Dermis blood vessel endothelial cell (primary cell): ENCODE measurements at regions not wholly inside any gene's neighbourhood (a gene's known extent, or its start where the extent isn't known, plus 50 kb on each side); places are given as distances from the start of the nearest gene placed in this dataset.

ENCODE experiments used
- DNase-seq: peaks from one replicate; pipeline ENCODE4 v3.0.0; 2010

DNA sequence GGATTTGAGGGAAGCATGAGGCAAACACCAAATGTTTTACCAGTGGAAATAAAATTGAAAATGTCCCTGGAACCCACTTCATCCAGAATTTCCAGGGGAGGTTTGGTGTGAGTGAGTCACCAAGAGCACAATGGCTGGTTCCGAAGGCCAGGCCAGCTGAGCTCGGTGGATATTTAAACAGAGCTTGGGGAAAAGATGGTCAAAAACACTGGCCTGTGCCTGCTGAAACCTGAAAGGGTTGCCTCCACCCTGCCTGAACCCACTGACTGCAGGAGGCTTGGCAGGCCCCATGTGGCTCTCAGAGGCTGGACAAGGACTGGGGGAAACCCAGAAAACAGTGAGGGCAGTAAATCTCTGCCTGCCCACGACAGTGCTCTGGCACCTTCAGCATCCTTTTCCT is 93.9 kb downstream of the TTC32 start:
- peak; percentile 19 for DNase-seq

DNA sequence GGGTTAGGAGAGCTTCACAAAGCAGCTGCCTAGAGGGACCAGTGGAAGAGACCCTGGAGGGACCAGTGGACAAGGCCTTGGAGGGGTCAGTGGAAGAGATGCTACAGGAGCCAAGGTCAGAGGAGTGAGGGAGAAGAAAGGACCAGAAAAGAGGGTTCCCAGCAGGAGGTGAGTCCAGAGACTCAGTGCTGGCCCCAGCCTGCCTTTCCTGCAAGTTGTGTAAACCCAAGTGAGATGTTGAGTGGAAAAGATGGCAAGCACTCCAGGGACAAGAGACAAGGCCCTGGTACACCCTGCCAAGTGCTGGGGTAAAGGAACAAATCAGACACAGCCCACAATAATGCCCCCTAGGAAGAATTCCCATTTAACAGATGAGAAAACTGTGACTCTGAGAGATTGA is 94.4 kb downstream of the TTC32 start:
- no peak for DNase-seq

DNA sequence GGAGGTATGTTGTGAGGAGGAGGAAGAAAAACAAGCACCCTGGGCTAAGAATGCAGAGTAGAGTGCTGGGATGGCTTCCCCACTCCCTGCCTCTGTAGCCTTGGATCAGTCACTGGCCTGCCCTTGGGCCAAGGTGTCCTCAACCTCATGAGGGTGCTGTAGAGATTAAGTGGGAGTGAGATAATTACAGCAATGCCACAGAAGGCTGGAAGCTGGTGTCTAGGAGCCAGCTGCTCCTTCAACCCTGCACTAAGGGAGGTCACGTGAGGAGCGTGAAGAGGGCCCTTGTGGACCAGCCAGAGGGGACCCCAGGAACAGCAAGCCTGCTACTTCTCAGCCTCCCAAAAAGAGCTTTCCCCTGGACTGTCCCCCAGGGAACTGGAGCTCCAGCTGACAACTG is 95.2 kb downstream of the TTC32 start:
- DNase-seq: no peak

DNA sequence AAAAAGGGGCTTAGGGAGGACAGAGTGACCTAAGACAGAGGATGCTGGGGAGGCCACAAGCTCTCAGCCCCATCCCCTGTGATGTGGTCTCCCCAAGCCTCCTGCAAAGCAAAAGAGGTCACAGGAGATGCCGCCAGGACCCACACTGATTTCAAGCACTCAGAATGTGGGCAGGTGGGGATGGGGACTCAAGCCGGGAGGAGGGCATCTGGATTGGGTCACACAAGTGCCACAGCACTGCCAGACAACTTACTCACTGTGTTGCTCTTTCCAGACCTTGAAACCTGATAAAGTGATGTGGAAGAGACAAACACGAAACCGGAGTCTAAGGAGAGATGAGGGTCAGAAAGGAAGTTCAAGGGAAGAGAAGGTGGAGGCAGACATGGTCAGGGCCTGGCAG is 95.7 kb downstream of the TTC32 start:
- no peak for DNase-seq

DNA sequence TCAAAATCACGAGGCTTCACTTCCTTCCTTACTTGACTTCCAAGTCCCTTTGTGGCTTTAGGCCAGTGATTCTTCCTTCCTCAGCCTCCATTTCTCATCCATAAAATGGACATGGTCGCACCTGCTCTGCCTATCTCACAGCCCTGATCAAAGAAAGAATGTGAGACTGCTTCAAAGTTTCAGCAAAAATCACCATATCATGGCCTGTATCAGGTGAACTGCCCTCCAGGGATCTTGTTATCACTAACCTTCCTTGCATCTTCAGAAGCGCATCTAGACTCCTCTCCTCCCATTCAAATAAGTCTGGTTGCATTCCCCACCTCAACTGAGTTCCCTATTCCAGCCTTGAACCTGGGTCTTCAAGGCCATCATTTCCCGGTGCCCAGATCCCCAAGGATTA is 96.5 kb downstream of the TTC32 start:
- DNase-seq: no peak

DNA sequence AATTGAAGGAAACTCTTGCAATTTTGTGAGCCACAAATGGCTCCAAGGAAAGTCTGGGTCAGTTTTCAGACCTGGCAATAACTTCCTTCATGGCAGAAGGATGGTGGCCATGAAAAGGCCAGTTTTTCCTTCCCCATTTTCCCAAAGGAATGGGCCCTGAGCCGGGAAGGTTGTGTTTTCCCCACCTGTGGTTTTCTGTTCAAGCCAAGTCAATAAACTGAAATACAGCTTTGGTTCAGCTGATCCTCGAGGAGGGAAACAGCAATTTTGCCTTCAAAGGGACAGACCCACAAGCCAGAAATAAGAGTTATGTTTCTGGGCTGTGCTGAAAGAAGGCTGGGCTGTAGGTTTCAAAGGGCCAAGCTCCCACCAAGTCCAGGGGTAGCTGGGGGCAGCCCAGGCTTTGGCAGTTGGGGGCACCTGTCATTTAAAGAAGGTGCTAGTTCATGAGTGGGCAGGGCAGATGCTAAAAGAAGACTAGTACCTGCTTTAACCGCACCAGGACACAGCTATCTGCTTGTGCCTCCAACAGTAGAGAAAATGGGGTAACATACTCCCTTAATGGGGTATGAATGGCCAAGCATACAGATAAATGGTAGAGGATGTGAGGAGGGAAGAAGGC is 97.0 kb downstream of the TTC32 start:
- no peak for DNase-seq

DNA sequence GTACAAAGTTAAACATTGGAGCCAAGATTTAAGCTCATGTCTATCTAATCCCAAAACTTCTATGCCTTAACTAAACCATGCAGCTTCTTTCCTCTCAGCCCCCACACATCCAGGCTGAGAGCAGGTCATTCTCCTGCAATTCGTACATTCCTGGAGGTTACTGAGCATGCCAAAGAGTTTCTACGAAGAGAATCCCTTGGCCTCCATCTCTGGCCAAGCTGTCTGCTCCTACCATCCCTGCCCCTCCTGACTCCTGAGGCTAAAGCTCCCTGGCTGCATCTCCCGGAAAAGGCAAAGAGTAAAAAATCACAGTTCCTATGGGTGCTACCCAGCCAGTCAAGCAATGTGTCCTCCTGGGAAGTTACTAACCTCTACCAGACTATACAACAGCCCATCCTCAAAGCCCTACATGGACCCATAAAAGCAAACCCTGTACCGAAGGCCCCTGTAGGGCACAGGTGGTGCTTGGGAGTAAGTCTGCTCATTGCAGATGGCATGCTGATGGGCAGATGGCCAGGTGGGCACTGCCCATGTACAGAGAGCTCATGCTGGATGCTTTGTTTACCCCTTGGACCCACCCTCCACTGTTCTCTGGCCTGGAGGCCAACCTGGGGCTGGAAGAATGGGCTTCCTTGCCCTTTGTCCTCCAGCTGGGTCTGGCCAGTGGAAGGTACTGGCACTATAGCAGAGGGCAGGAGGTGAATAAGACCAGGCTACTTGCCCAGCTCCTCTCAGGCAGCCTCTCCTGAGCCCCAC is 99.5 kb downstream of the TTC32 start:
- DNase-seq: no peak

DNA sequence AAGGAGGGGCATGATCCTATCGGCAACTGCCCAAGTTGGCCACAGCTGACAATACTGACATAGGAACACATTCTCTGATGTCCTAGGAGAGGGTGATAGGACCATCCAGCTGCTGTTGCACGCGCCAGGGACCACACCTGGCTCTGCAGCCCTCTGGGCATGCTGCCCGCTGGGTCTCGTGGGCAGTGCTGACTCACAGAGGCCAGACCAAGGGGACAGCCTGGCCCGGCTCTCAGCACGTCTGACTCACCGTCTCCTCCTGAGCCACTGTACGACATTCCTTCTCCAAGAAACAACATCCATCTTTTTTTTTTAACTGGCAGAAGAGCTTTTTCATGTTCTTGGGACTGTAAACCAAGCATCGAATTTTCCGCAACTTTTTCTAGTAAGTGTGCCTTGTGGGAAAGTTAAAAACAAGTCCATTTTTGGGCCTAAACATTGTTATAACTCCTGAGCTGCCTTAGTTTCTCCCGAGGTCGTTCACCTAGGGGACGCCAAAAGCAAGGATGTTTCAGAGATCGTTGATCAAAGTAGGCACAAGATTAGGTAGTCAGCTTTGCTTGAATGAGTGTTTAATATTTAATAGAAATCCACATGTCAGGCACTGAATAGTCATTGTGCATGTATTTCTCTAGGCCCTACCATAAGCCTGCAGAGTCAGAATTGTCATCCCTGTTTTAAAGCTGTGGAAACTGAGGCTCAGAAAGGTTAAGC is 100.3 kb downstream of the TTC32 start:
- DNase-seq: peak; percentile 97

DNA sequence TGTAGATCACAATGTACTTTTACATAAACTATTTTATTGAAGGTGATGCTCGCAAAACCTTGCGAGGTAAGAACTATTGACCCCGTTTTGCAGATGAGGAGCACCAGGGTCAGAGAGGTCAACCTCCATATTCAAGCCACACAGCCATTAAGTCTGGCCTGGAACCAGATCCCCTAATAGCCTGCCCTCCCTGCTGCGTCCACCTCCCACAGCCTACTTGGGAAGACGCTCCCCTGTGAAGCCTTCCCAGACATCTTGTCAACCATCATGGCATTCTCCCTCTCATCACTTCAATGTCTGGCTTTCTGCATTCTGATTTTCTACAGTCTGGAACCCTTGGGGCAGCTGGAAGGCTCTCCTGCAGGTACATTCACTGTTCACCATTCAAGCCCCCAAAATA is 101.0 kb downstream of the TTC32 start:
- DNase-seq: no peak

DNA sequence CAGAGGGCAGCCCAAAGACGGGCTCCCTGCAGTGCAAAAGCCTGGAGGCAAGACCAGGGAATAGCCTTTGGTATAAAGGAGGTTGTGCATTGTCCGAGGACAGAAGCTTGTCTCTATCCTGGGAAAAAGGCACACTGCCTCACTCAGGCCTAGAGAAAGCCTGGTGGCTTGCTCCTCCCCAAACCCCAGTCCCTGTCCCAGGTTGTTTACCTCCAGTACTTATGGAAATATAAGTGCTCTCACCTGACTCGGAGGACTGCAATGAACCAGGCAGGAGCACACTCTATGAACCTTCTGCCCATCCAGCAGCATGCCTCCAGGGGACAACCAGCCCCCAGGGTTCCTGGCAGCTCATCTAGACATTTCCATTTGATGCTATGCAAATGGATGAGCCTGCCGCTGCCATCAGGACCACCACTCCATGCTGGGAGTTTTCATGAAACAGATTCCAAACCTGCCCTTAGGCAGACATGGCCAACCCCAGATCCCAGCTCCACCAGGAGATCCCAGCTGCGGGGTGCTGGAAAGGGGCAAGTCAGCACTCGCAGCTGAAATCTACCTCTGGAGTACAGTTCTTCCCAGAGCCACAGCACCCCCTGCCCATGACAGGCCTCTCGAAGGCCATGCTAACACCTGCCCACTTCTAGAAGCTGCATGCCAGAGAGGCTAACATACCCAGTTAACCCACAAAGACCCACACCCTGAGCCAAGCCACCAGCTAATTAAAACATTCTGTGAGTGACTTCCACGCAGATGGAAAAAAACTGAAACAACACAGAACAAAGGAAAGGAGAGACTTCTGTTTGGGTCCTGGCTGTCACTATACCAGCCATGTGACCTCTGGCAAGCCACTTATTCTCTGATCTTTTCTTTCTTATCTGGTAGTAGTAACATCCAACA is 101.7 kb downstream of the TTC32 start:
- DNase-seq: no peak

DNA sequence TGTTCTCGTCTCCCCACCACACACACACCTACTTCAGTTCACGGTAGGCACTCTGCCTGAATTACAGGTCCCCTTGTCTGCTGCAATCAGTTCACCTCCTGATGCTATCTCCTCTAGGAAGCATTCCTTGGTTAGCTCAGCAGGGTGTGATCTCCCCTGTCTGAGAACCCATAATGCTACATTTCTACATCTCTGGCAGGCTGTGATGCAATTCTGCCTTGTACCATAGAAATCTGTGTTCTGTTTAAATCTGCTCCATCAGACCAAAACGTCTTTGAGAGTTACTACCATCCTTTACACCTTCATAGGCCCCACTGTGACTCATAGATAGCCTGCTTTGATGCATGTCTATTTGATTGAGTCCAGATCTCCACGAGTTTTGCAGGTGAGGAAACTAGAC is 103.9 kb downstream of the TTC32 start:
- no peak for DNase-seq

DNA sequence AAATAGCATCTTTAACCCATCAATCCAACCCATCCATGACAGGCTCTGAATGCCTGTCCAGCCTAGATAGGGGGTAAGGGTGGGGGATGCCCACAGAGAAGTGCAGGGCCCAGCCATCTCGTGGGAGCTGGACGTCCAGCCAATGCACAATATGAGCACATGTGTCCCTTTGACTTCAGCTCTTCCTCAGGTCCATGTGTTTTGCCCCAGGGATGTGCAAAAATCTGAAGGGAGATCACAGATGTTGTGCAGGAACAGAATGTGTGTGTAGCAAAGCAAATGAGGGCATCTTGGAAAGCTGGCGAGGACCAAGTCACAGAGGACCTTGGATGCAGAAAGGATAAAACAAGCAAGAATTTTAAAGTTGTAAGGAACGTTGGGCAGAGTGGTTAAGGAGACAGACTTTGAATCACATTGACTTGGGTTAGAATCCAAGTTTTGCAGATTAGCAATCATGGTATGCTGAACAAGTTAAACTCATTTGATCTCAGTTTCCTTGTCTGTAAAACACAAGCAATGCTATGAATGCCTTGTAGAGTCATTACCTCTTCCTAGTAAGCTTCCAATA is 104.5 kb downstream of the TTC32 start:
- no peak for DNase-seq

DNA sequence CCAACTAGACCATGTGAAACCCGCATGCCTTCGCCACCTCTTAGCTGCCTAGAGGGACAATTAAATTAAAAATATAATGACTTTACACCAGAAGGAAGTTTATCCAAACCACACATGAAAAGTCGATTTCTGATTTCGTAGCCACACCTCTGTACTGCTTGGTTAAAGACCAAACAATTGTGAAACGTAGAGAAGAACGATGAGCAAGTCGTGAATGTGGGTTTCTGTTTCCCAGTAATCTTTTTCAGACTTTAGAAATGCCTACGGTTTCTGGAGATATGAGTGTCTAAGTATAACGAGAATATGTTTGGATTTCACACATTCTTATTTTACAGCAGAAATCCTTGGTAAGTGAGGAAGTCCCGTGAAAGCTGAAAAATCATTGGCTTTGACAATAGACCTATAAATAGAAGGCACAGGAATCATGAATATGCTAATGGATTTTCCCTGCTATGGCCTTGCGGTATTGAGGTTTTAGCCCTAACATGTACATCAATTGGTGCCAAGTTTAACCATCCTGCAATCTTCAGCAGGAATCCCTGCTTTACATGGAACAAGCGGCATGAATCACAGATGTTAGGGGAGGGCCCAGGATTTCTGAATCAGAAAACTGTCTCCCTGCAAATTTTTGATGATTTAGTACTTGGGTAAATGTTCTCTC is 105.6 kb downstream of the TTC32 start:
- no peak for DNase-seq

DNA sequence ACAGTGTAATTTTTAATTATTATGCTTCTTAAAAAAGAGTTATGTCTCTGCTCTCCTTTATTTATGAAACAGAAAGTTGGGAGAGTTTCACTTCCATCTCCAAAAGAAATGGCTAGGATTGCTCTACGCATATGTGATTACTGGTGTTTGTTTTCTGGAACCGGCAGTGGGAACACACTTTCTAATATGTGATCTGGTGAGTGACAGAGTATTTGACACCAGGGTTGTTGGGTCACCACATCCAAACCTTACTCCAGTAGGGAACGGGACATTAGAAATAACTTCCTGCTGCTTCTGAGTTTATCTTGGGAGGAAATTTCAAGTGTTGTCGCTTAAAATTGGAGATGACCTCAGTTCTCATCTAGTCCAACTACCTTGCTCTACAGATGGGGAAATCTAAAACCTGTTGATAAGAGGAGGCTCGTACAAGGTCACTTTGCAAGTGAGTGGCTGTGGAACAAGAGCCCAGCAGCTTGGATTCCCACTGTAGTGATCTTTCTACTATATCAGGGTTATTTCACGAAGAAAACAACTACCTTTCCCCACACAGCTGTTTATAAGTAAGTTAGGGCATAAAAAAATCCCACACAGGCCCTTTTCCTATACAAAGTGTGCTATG is 108.5 kb downstream of the TTC32 start:
- DNase-seq: no peak

DNA sequence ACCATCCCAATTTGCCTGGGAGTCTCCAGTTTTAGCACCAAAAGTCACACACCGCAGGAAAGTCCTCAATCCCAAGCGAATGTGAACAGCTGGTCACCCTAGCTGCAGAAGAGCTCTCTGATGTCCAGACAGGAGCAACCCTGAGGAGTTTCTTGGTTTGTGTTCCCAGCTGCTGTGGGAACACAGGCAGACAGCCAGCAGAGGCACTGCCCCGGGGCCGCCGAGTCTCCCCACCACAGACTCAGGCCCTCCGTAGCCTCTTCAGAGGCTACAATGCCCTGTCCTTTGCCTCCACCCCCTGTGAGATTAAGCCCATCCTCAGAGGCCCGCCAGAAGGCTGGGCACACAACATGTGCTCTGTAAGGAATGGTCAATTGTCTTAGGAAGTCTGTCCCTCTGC is 111.5 kb downstream of the TTC32 start:
- no peak for DNase-seq

DNA sequence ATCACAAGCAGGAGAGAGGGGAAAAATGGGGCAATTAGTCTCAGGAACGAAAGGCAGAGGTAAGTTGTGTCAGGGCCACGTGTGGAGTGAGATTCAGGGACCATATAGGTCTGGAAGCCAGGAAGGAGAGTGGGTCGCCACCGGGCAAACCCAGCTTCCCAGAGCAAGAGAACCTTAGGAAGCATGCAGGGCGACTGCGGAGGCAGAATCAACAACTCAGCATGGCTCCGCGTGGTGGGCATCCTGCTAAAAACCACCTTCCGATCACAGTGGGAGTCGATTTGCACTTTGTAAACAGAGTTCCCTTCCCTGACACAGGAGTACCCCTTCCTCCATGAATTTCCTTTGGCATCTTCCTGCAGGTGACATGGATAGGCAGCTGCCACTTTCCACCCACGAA is 114.6 kb downstream of the TTC32 start:
- DNase-seq: no peak

DNA sequence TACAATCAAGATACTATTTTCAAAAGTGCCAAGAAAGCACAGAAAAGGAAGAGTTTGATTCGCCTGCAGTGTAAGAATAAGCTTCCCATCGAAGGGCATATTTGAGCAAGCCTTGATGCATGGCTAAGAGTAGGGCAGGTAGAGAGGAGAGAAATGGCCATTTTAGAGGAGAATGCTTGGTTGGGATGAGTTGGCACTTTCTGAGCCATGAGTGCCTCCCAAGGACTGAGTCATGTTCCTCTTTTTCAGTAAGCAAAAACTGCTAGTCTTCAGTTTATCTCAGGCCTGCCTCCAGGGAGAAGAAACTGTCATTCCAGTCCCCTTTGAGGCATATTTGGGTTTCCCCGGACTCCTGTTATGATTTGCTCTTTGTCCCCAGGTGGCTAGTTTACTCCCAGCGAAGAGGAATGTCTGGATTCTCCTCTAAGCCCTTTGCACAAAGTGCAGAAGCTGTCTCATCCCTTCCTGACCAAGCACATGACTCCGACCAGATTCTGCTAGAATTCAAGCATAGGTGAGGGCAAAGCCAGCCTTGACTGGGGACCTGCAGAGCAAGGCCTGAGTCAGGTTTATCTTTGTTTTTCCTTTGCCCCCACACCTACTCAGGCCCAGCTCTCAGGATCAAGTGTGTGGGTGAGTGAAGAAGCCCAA is 115.2 kb downstream of the TTC32 start:
- DNase-seq: peak; percentile 27

DNA sequence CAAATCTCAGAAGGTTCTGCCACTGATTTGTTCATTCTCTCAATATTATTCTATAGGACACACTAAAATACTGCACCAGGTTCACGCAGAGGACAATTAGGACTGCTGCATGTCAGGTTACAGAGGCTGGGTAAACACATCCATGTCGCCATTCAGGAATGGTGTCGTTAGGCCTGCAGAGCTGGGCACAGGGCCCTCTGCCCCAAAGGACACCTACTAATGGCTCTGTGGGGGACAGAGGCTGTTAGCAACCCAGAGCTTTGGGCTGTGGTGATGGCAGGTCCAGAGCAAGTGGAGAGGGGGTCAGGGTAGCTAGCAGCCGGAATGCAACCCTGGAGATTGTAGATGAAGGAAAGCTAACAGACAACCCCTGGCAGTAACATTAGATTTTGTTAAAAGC is 115.9 kb downstream of the TTC32 start:
- DNase-seq: no peak

DNA sequence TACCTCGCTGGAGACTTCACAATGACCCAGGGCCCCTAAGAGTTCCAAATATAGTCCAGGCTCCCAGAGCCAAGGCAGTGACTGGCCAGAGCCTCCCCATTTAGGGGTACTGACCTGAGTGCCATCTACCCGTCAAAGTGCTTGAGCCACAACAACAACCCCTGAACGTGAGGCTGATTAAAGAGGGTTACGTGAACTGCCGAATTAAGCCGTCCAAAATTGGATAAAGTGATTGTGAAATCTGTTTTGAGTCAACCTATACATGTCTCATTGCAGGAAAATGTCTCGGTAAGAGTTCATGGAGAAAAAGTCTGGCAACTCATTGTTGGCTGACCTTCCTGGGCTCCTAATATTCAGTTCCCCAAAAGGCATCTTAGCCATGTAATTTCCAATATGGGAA is 116.3 kb downstream of the TTC32 start:
- DNase-seq: no peak

DNA sequence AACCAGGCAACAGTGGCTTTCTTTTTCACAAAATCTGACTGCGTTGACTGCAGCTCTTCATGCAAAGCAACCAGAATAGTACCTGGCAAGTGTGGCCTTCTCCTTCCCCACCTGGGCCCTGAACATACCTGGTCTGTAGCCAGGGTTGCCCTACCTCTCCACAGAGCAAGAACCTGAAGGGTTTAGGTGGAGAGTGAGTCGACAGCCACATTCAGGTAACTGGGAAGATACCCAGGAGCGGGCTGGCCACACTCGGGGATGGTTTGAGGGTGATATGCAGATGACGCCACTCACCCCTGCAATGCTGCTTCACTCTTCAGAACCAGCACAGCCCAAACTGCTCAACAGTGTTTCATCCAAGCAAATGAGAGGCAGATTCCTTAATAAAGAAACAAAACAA is 117.3 kb downstream of the TTC32 start:
- no peak for DNase-seq

DNA sequence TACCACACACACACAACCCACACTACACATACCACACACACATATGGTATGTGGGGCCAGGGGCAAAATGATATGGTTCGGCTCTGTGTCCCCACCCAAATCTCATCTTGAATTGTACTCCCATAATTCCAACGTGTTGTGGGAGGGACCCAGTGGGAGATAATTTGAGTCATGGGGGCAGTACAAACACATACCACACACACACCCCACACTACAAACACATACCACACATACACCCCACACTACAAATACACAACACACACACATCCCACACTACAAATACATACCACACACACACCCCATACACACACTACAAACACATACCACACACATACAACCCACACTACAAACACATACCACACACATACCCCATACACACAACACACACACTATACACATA is 117.8 kb downstream of the TTC32 start:
- no peak for DNase-seq
